ENCODE measurements at regions not wholly inside any gene's neighbourhood (a gene's known extent, or its start where the extent isn't known, plus 50 kb on each side); places are given as distances from the start of the nearest gene placed in this dataset.
A peak's percentile ranks its signal among the peaks of the same experiment; 100 is the strongest.

- Mint-ChIP-seq H3K4me1 (no peaks in the 10 kb centered on the region), H3K27me3 (ENCODE audit: low read depth) (no peaks in the 10 kb centered on the region), H3K27ac (no peak overlapping the region)
Observed at GRCh38 chr1:219339466-219339865, 165.8 kb downstream of the LYPLAL1 start.

GRCh38 chr1:219337588-219337987 lies 163.9 kb downstream of the LYPLAL1 start:
- Mint-ChIP-seq H3K9me3 (no peaks in the 10 kb centered on the region), H3K27ac (no peak overlapping the region), H3K4me1 (no peaks in the 10 kb centered on the region), H3K36me3 (ENCODE audit: low read depth) (no peaks in the 10 kb centered on the region), H3K27me3 (ENCODE audit: low read depth) (no peaks in the 10 kb centered on the region), H3K4me3 (no peak overlapping the region)
- no peak for TF ChIP-seq CTCF (IDR thresholded peaks at IDR 0.05; ENCODE audit: unreplicated experiment in 3 of 3)

More at GRCh38 chr1:219339466-219339865, 165.8 kb downstream of the LYPLAL1 start:
- no peak for TF ChIP-seq CTCF (IDR thresholded peaks at IDR 0.05; ENCODE audit: unreplicated experiment in 3 of 3)
- H3K9me3 Mint-ChIP-seq = peaks cover 13% of the 10 kb centered on the region
- no peaks in the 10 kb centered on the region for H3K36me3 Mint-ChIP-seq (ENCODE audit: low read depth)
- no peak overlapping the region for H3K4me3 Mint-ChIP-seq

GRCh38 chr1:219333626-219334025 lies 159.9 kb downstream of the LYPLAL1 start:
- Mint-ChIP-seq H3K27ac (no peak overlapping the region), H3K36me3 (ENCODE audit: low read depth) (no peaks in the 10 kb centered on the region), H3K4me3 (no peak overlapping the region), H3K27me3 (ENCODE audit: low read depth) (no peaks in the 10 kb centered on the region), H3K9me3 (no peaks in the 10 kb centered on the region), H3K4me1 (peaks cover 26% of the 10 kb centered on the region)
- TF ChIP-seq CTCF (IDR thresholded peaks at IDR 0.05; ENCODE audit: unreplicated experiment in 3 of 3) = no peak

GRCh38 chr1:219331424-219331823 lies 157.7 kb downstream of the LYPLAL1 start:
- peaks cover 10% of the 10 kb centered on the region for H3K9me3 Mint-ChIP-seq

GRCh38 chr1:219330669-219331068 lies 157.0 kb downstream of the LYPLAL1 start:
- H3K4me1 Mint-ChIP-seq = peaks cover 26% of the 10 kb centered on the region
- peaks cover 10% of the 10 kb centered on the region for H3K9me3 Mint-ChIP-seq
- H3K27me3 Mint-ChIP-seq (ENCODE audit: low read depth) = no peaks in the 10 kb centered on the region
- TF ChIP-seq CTCF (IDR thresholded peaks at IDR 0.05; ENCODE audit: unreplicated experiment in 3 of 3) = no peak
- no peak overlapping the region for H3K4me3 Mint-ChIP-seq
- H3K36me3 Mint-ChIP-seq (ENCODE audit: low read depth) = peaks cover 20% of the 10 kb centered on the region
- peak overlapping the region; percentile 11 to 84 (median 76) for H3K27ac Mint-ChIP-seq

More at GRCh38 chr1:219331424-219331823, 157.7 kb downstream of the LYPLAL1 start:
- H3K4me1 Mint-ChIP-seq = peaks cover 26% of the 10 kb centered on the region
- no peak overlapping the region for H3K4me3 Mint-ChIP-seq
- no peak for TF ChIP-seq CTCF (IDR thresholded peaks at IDR 0.05; ENCODE audit: unreplicated experiment in 3 of 3)
- H3K36me3 Mint-ChIP-seq (ENCODE audit: low read depth) = peaks cover 20% of the 10 kb centered on the region
- H3K27me3 Mint-ChIP-seq (ENCODE audit: low read depth) = no peaks in the 10 kb centered on the region
- peak overlapping the region in 2 of 3 experiments; percentile 76 to 84 for H3K27ac Mint-ChIP-seq

- Mint-ChIP-seq H3K4me3 (no peak overlapping the region), H3K36me3 (ENCODE audit: low read depth) (peaks cover 20% of the 10 kb centered on the region), H3K27me3 (ENCODE audit: low read depth) (no peaks in the 10 kb centered on the region), H3K27ac (peak overlapping the region; percentile 52 to 84 (median 76)), H3K9me3 (peaks cover 10% of the 10 kb centered on the region), H3K4me1 (peaks cover 26% of the 10 kb centered on the region)
- TF ChIP-seq CTCF (IDR thresholded peaks at IDR 0.05; ENCODE audit: unreplicated experiment in 3 of 3) = no peak
Observed at GRCh38 chr1:219330001-219330400, 156.3 kb downstream of the LYPLAL1 start.

Data from nephron (organoid).